A549 (cell line): ENCODE measurements at regions not wholly inside any gene's neighbourhood (a gene's known extent, or its start where the extent isn't known, plus 50 kb on each side); places are given as distances from the start of the nearest gene placed in this dataset.

Experiments used
- ATAC-seq, 2 experiments: fragments of 200-7000 bp in 1 of 2; fragments of >200 bp in 1 of 2; cut with Nextera tagmentation in 1 of 2; cut with Tn5 transposase in 1 of 2; 3 replicates each; pipeline versions ENCODE4 v1.8.0 to v1.9.1; 2018 to 2020; ENCODE audit warnings: mild to moderate bottlenecking in 1 of 2, moderate library complexity in 1 of 2
- CTCF ChIA-PET: fragments of 300-600 bp; sonication (Branson Sonifier 250); formaldehyde crosslinking; extraction: SDS; loops from one replicate; lab custom pipeline; 2021; ENCODE audit warnings: antibody characterized with exemption, inconsistent platforms; lab: Yijun Ruan, JAX
- POLR2A ChIA-PET: fragments of 350-600 bp; formaldehyde crosslinking; extraction: SDS; loops from one replicate; lab custom pipeline; 2021; ENCODE audit warnings: antibody characterized with exemption, inconsistent platforms; lab: Yijun Ruan, JAX
- DNase-seq, 2 experiments: peaks; one replicate each; pipeline versions ENCODE4 v3.0.0 to v3.0.0-alpha.2; 2011 to 2016; ENCODE audit warnings: low read depth in 1 of 2, low spot score in 1 of 2
- FAIRE-seq: peaks from 2 replicates; lab custom pipeline; 2011; peaks lifted over from hg19 to GRCh38; lab: Jason Lieb, UNC
- H3K27ac ChIP-seq, 2 experiments: fragments of >200 bp; sonication (Bioruptor Twin); formaldehyde crosslinking; 3 replicates each; pipeline ENCODE4 v1.5.1; 2016 to 2017
- H3K4me1 ChIP-seq: fragments of >200 bp; sonication (Bioruptor Twin); formaldehyde crosslinking; 3 replicates; pipeline ENCODE4 v1.6.1; 2016
- H3K4me2 ChIP-seq: fragments of >200 bp; sonication (Bioruptor Twin); formaldehyde crosslinking; 3 replicates; pipeline ENCODE4 v1.6.1; 2016
- H3K4me3 ChIP-seq: fragments of >200 bp; sonication (Bioruptor Twin); formaldehyde crosslinking; 3 replicates; pipeline ENCODE4 v1.5.1; 2016
- H3K9me3 ChIP-seq: fragments of >200 bp; sonication (Bioruptor Twin); formaldehyde crosslinking; 3 replicates; pipeline ENCODE4 v1.6.1; 2016
- BHLHE40 ChIP-seq: IDR thresholded peaks from 2 replicates; pipeline ENCODE4 v1.6.1; 2012; ENCODE audit warnings: low read depth, low read length, inconsistent platforms
- EHF ChIP-seq: fragments of 250-450 bp; sonication (Bioruptor Pico); IDR thresholded peaks from 2 replicates; pipeline ENCODE4 v1.5.0; 2020; ENCODE audit warnings: mild to moderate bottlenecking
- EHMT2 ChIP-seq: fragments of 200-600 bp; sonication (generic); IDR thresholded peaks from 2 replicates; pipeline ENCODE4 v1.6.1; 2016; ENCODE audit warnings: antibody characterized with exemption, low read depth, mild to moderate bottlenecking, moderate library complexity
- ESRRA ChIP-seq: fragments of 150-350 bp; IDR thresholded peaks from 2 replicates; pipeline ENCODE4 v1.6.1; 2014; ENCODE audit warnings: mild to moderate bottlenecking, low read length, borderline replicate concordance
- FOSB ChIP-seq: fragments of 250-450 bp; sonication (Bioruptor Pico); IDR thresholded peaks from 2 replicates; pipeline ENCODE4 v1.5.0; 2020; ENCODE audit warnings: mild to moderate bottlenecking, moderate library complexity
- FOSL2 ChIP-seq, 2 experiments: fragments of 450-650 bp in 1 of 2; fragments of >200 bp in 1 of 2; sonication (Bioruptor Twin) in 1 of 2; formaldehyde crosslinking; IDR thresholded peaks; 2 replicates each; pipeline versions ENCODE4 v1.5.0 to v1.6.1; 2016 to 2020; ENCODE audit warnings: mild to moderate bottlenecking in 1 of 2, moderate library complexity in 1 of 2
- HOXB13 ChIP-seq: fragments of 250-450 bp; sonication (Bioruptor Pico); IDR thresholded peaks from 2 replicates; pipeline ENCODE4 v1.5.0; 2020; ENCODE audit warnings: low read depth, mild to moderate bottlenecking, moderate library complexity
- NR3C1 ChIP-seq: fragments of >200 bp; sonication (Bioruptor Twin); formaldehyde crosslinking; IDR thresholded peaks from 3 replicates; pipeline ENCODE4 v1.6.1; 2017
- PHF8 ChIP-seq: fragments of 200-600 bp; sonication (generic); IDR thresholded peaks from 2 replicates; pipeline ENCODE4 v1.6.1; 2016; ENCODE audit warnings: low read depth, mild to moderate bottlenecking, antibody characterized with exemption, moderate library complexity, borderline replicate concordance
- POLR2AphosphoS2 ChIP-seq: conservative IDR thresholded peaks from 2 replicates; pipeline ENCODE4 v1.6.1; 2012; ENCODE audit warnings: low read length, improper control_type of control experiment, inconsistent platforms
- RARB ChIP-seq: fragments of 250-450 bp; sonication (Bioruptor Pico); IDR thresholded peaks from 2 replicates; pipeline ENCODE4 v1.8.0; 2021; ENCODE audit warnings: mild to moderate bottlenecking, moderate library complexity
- RCOR1 ChIP-seq: fragments of 150-350 bp; IDR thresholded peaks from 2 replicates; pipeline ENCODE4 v1.6.1; 2014; ENCODE audit warnings: antibody characterized with exemption, low read length, low read depth
- SMC3 ChIP-seq: fragments of >200 bp; sonication (Bioruptor Twin); formaldehyde crosslinking; IDR thresholded peaks from 3 replicates; pipeline ENCODE4 v1.6.1; 2018; ENCODE audit warnings: inconsistent platforms
- SREBF2 ChIP-seq: fragments of 450-650 bp; IDR thresholded peaks from 2 replicates; pipeline ENCODE4 v1.6.1; 2014; ENCODE audit warnings: mild to moderate bottlenecking, moderate library complexity
- TFCP2L1 ChIP-seq: fragments of 250-450 bp; sonication (Bioruptor Pico); IDR thresholded peaks from 2 replicates; pipeline ENCODE4 v1.5.0; 2021; ENCODE audit warnings: mild to moderate bottlenecking
- ZNF302 ChIP-seq: fragments of 250-450 bp; sonication (Bioruptor Pico); IDR thresholded peaks from 2 replicates; pipeline ENCODE4 v1.9.0; 2021; ENCODE audit warnings: inconsistent platforms, mild to moderate bottlenecking, moderate library complexity
- WGBS: methylation state at CpG from one replicate; pipeline ENCODE4 v1.1.6; 2017; ENCODE audit errors: missing lambda C conversion rate; 5-methylcytosine and 5-hydroxymethylcytosine counted together
- TF ChIP-seq, protein P1 (sequence below): fragments of 200-600 bp; sonication (generic); IDR thresholded peaks from 2 replicates; pipeline ENCODE4 v1.6.1; 2016; ENCODE audit warnings: antibody characterized with exemption, mild to moderate bottlenecking, moderate library complexity
- TF ChIP-seq, protein P2 (sequence below): IDR thresholded peaks from 2 replicates; pipeline ENCODE4 v1.6.1; 2012; ENCODE audit warnings: low read depth, borderline replicate concordance
- TF ChIP-seq, protein P3 (sequence below): IDR thresholded peaks from 2 replicates; pipeline ENCODE4 v1.6.1; 2012
- TF ChIP-seq, protein P4 (sequence below): fragments of >200 bp; sonication (Bioruptor Twin); formaldehyde crosslinking; IDR thresholded peaks from 3 replicates; pipeline ENCODE4 v1.6.1; 2016
- TF ChIP-seq, protein P5 (sequence below): fragments of 250-450 bp; sonication (Bioruptor Pico); IDR thresholded peaks from 2 replicates; pipeline ENCODE4 v1.5.0; 2020; ENCODE audit warnings: low read depth, mild to moderate bottlenecking, moderate library complexity
- TF ChIP-seq, protein P6 (sequence below): fragments of 450-650 bp; IDR thresholded peaks from 2 replicates; pipeline ENCODE4 v1.6.1; 2014; ENCODE audit warnings: antibody characterized with exemption
- TF ChIP-seq, protein P7 (sequence below): fragments of 150-350 bp; IDR thresholded peaks from 2 replicates; pipeline ENCODE4 v1.6.1; 2014; ENCODE audit warnings: low read depth, mild to moderate bottlenecking, low read length

DNA sequence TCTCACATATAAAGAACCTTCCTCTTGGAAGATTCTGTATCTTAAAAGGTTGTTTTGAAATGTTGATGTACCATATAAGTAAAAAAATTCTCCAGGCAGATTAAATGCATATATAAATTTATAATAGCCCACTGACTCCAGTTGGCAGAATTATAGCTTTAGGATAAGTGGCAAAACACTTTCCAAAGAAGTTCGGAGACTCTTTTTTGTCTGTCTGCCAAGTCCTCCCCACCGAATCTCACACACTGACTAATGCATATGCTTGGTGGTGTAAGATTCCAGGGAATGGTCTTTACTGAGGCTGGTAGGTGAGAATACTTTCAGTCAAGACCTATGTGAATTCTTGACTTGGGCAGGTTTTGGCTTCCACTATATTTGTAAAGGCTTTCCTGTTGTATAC is 724.3 kb upstream of the CXADR start (continued):
- TF ChIP-seq, protein P1, sequence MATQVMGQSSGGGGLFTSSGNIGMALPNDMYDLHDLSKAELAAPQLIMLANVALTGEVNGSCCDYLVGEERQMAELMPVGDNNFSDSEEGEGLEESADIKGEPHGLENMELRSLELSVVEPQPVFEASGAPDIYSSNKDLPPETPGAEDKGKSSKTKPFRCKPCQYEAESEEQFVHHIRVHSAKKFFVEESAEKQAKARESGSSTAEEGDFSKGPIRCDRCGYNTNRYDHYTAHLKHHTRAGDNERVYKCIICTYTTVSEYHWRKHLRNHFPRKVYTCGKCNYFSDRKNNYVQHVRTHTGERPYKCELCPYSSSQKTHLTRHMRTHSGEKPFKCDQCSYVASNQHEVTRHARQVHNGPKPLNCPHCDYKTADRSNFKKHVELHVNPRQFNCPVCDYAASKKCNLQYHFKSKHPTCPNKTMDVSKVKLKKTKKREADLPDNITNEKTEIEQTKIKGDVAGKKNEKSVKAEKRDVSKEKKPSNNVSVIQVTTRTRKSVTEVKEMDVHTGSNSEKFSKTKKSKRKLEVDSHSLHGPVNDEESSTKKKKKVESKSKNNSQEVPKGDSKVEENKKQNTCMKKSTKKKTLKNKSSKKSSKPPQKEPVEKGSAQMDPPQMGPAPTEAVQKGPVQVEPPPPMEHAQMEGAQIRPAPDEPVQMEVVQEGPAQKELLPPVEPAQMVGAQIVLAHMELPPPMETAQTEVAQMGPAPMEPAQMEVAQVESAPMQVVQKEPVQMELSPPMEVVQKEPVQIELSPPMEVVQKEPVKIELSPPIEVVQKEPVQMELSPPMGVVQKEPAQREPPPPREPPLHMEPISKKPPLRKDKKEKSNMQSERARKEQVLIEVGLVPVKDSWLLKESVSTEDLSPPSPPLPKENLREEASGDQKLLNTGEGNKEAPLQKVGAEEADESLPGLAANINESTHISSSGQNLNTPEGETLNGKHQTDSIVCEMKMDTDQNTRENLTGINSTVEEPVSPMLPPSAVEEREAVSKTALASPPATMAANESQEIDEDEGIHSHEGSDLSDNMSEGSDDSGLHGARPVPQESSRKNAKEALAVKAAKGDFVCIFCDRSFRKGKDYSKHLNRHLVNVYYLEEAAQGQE: no peak
- no peak for TF ChIP-seq ZNF302
- TF ChIP-seq, all 56 proteins: peak for 0

DNA sequence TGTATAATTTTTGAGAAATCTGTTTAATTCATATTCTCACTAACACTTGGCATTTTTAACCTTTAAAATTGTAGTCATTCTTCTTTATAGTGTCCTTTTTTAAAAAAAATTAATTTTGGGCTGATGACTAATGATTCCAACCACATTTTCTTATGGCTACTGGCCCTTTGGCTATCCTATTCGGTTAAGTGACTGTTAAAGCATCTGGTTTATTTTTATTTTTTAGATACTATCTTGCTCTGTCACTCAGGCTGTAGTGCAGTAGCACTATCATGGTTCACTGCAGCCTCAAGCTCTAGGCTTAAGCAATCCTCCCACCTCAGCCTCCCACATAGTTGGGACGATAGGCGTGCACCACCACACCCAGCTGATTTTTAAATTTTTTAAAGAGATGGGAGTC is 723.2 kb upstream of the CXADR start:
- Histone ChIP-seq H3K9me3 (no peaks in the 10 kb centered on the region), H3K4me2 (no peak overlapping the region), H3K4me1 (peaks cover 5% of the 10 kb centered on the region; the same call in 2 of the 3 replicates), H3K27ac (no peak overlapping the region), H3K4me3 (no peak overlapping the region)
- FAIRE-seq (no peak), DNase-seq (no peak), ATAC-seq (no peak)
- POLR2A ChIA-PET: no interaction called here
- CTCF ChIA-PET: no interaction called here
- TF ChIP-seq, protein P2, sequence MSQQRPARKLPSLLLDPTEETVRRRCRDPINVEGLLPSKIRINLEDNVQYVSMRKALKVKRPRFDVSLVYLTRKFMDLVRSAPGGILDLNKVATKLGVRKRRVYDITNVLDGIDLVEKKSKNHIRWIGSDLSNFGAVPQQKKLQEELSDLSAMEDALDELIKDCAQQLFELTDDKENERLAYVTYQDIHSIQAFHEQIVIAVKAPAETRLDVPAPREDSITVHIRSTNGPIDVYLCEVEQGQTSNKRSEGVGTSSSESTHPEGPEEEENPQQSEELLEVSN: no peak
- no peak for TF ChIP-seq FOSB
- WGBS: 76% methylated on average over 3 of the region's 3 CpGs

DNA sequence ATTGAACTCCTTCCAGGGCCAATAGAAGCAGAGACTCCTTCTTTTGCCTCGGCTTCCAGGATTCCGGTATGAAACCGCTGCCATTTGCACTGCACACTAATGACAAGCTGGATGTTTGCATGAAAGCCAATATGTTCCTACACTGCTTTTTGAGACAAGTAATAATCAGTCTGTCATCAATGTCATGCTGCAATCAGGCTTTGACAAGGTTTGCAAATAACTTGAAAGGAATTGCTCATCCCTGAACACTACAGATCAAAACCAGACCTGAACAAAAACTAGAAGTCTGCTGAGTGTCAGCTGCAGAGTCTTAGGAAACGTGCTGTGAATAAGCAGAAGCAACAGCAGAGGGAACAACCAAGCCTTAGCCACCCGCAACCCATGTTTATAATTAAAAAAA is 720.7 kb upstream of the CXADR start:
- 74% methylated on average over 5 of the region's 5 CpGs for WGBS
- H3K27ac ChIP-seq: no peak overlapping the region
- H3K9me3 ChIP-seq: no peaks in the 10 kb centered on the region
- ATAC-seq (no peak), DNase-seq (no peak), FAIRE-seq (no peak)
- H3K4me1 ChIP-seq: peaks cover 15% of the 10 kb centered on the region; the same call in 2 of the 3 replicates
- TF ChIP-seq EHMT2 (no peak), SMC3 (no peak), RARB (CRISPR knock-in tag) (no peak), HOXB13 (CRISPR knock-in tag) (no peak), SREBF2 (no peak), BHLHE40 (no peak), POLR2AphosphoS2 (no peak), FOSL2 (IDR thresholded peaks at IDR 0.05) (no peak), FOSL2 (CRISPR knock-in tag; IDR thresholded peaks at IDR 0.05) (no peak), PHF8 (no peak), ZNF302 (no peak), RCOR1 (no peak), ESRRA (no peak), EHF (CRISPR knock-in tag) (no peak), TFCP2L1 (CRISPR knock-in tag) (no peak), NR3C1 (no peak)
- TF ChIP-seq, protein P3, sequence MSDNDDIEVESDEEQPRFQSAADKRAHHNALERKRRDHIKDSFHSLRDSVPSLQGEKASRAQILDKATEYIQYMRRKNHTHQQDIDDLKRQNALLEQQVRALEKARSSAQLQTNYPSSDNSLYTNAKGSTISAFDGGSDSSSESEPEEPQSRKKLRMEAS: no peak
- TF ChIP-seq, protein P4, sequence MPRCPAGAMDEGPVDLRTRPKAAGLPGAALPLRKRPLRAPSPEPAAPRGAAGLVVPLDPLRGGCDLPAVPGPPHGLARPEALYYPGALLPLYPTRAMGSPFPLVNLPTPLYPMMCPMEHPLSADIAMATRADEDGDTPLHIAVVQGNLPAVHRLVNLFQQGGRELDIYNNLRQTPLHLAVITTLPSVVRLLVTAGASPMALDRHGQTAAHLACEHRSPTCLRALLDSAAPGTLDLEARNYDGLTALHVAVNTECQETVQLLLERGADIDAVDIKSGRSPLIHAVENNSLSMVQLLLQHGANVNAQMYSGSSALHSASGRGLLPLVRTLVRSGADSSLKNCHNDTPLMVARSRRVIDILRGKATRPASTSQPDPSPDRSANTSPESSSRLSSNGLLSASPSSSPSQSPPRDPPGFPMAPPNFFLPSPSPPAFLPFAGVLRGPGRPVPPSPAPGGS: no peak
- TF ChIP-seq, protein P5, sequence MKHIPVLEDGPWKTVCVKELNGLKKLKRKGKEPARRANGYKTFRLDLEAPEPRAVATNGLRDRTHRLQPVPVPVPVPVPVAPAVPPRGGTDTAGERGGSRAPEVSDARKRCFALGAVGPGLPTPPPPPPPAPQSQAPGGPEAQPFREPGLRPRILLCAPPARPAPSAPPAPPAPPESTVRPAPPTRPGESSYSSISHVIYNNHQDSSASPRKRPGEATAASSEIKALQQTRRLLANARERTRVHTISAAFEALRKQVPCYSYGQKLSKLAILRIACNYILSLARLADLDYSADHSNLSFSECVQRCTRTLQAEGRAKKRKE (CRISPR knock-in tag): no peak
- TF ChIP-seq, protein P6, sequence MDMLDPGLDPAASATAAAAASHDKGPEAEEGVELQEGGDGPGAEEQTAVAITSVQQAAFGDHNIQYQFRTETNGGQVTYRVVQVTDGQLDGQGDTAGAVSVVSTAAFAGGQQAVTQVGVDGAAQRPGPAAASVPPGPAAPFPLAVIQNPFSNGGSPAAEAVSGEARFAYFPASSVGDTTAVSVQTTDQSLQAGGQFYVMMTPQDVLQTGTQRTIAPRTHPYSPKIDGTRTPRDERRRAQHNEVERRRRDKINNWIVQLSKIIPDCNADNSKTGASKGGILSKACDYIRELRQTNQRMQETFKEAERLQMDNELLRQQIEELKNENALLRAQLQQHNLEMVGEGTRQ: no peak
- TF ChIP-seq, protein P7, sequence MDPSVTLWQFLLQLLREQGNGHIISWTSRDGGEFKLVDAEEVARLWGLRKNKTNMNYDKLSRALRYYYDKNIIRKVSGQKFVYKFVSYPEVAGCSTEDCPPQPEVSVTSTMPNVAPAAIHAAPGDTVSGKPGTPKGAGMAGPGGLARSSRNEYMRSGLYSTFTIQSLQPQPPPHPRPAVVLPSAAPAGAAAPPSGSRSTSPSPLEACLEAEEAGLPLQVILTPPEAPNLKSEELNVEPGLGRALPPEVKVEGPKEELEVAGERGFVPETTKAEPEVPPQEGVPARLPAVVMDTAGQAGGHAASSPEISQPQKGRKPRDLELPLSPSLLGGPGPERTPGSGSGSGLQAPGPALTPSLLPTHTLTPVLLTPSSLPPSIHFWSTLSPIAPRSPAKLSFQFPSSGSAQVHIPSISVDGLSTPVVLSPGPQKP: no peak
- no peak overlapping the region for H3K4me2 ChIP-seq
- ChIA-PET POLR2A (no interaction called here), CTCF (no interaction called here)
- no peak overlapping the region for H3K4me3 ChIP-seq
